ENCODE measurements at regions not wholly inside any gene's neighbourhood (a gene's known extent, or its start where the extent isn't known, plus 50 kb on each side); places are given as distances from the start of the nearest gene placed in this dataset.

GRCh38 chr4:175308236-175308635 is 390.1 kb downstream of the ADAM29 start:
- no peaks in the 10 kb centered on the region for H3K27me3 ChIP-seq (ENCODE audit: insufficient read depth, low read length, poor library complexity, severe bottlenecking)
- H3F3A ChIP-seq (ENCODE audit: low read depth): no peaks in the 10 kb centered on the region
- no peaks in the 10 kb centered on the region for H3K9me3 ChIP-seq (ENCODE audit: insufficient read depth, low read depth, low read length)
- H3K9me2 ChIP-seq (replicated peaks; ENCODE audit: low read depth, low read length): no peaks in the 10 kb centered on the region
- H3K36me3 ChIP-seq (ENCODE audit: insufficient read depth, low read length): no peaks in the 10 kb centered on the region
- no peaks in the 10 kb centered on the region for H3K79me2 ChIP-seq (ENCODE audit: insufficient read depth, low read length)
- TF ChIP-seq CTCF (conservative IDR thresholded peaks at IDR 0.05; ENCODE audit: low read length): no peak
- TF ChIP-seq EZH2phosphoT487 (IDR thresholded peaks at IDR 0.05; ENCODE audit: borderline replicate concordance): no peak
- H4K20me1 ChIP-seq (ENCODE audit: insufficient read depth, low read length, poor library complexity, severe bottlenecking): no peaks in the 10 kb centered on the region
- H3K4me2 ChIP-seq (ENCODE audit: low read depth, low read length, poor library complexity, severe bottlenecking): no peak overlapping the region
- no peak overlapping the region for H3K9ac ChIP-seq (ENCODE audit: low read depth, low read length, poor library complexity, severe bottlenecking)
- no peak overlapping the region for H2AFZ ChIP-seq (ENCODE audit: low read length)
- no peak overlapping the region for H3K4me3 ChIP-seq (ENCODE audit: low read length, poor library complexity, severe bottlenecking)
- H3K4me1 ChIP-seq (ENCODE audit: insufficient read depth, low read length, poor library complexity, severe bottlenecking): no peaks in the 10 kb centered on the region

- Histone ChIP-seq H3K79me2 (ENCODE audit: insufficient read depth, low read length) (no peaks in the 10 kb centered on the region), H3K36me3 (ENCODE audit: insufficient read depth, low read length) (no peaks in the 10 kb centered on the region), H3K27me3 (ENCODE audit: insufficient read depth, low read length, poor library complexity, severe bottlenecking) (no peaks in the 10 kb centered on the region), H3K9me3 (ENCODE audit: insufficient read depth, low read depth, low read length) (no peaks in the 10 kb centered on the region), H2AFZ (ENCODE audit: low read length) (no peak overlapping the region), H3K4me1 (ENCODE audit: insufficient read depth, low read length, poor library complexity, severe bottlenecking) (no peaks in the 10 kb centered on the region), H3K4me3 (ENCODE audit: low read length, poor library complexity, severe bottlenecking) (no peak overlapping the region), H3K4me2 (ENCODE audit: low read depth, low read length, poor library complexity, severe bottlenecking) (no peak overlapping the region), H3K9me2 (replicated peaks; ENCODE audit: low read depth, low read length) (no peaks in the 10 kb centered on the region), H4K20me1 (ENCODE audit: insufficient read depth, low read length, poor library complexity, severe bottlenecking) (no peaks in the 10 kb centered on the region), H3K9ac (ENCODE audit: low read depth, low read length, poor library complexity, severe bottlenecking) (no peak overlapping the region), H3F3A (ENCODE audit: low read depth) (no peaks in the 10 kb centered on the region)
- TF ChIP-seq EZH2phosphoT487 (IDR thresholded peaks at IDR 0.05; ENCODE audit: borderline replicate concordance): no peak
- TF ChIP-seq CTCF (conservative IDR thresholded peaks at IDR 0.05; ENCODE audit: low read length): no peak
These were observed 390.9 kb downstream of the ADAM29 start for GRCh38 chr4:175309041-175309440.

- H3K4me2 ChIP-seq (ENCODE audit: low read depth, low read length, poor library complexity, severe bottlenecking): no peak overlapping the region
- H3K79me2 ChIP-seq (ENCODE audit: insufficient read depth, low read length): no peaks in the 10 kb centered on the region
- no peaks in the 10 kb centered on the region for H3K4me1 ChIP-seq (ENCODE audit: insufficient read depth, low read length, poor library complexity, severe bottlenecking)
- H4K20me1 ChIP-seq (ENCODE audit: insufficient read depth, low read length, poor library complexity, severe bottlenecking): no peaks in the 10 kb centered on the region
- no peak overlapping the region for H2AFZ ChIP-seq (ENCODE audit: low read length)
- no peak overlapping the region for H3K9ac ChIP-seq (ENCODE audit: low read depth, low read length, poor library complexity, severe bottlenecking)
- no peaks in the 10 kb centered on the region for H3K9me3 ChIP-seq (ENCODE audit: insufficient read depth, low read depth, low read length)
- no peaks in the 10 kb centered on the region for H3K9me2 ChIP-seq (replicated peaks; ENCODE audit: low read depth, low read length)
- no peak for TF ChIP-seq CTCF (conservative IDR thresholded peaks at IDR 0.05; ENCODE audit: low read length)
- no peak for TF ChIP-seq EZH2phosphoT487 (IDR thresholded peaks at IDR 0.05; ENCODE audit: borderline replicate concordance)
- no peaks in the 10 kb centered on the region for H3F3A ChIP-seq (ENCODE audit: low read depth)
- no peaks in the 10 kb centered on the region for H3K36me3 ChIP-seq (ENCODE audit: insufficient read depth, low read length)
- H3K4me3 ChIP-seq (ENCODE audit: low read length, poor library complexity, severe bottlenecking): no peak overlapping the region
- H3K27me3 ChIP-seq (ENCODE audit: insufficient read depth, low read length, poor library complexity, severe bottlenecking): no peaks in the 10 kb centered on the region
These were observed 407.1 kb downstream of the ADAM29 start for GRCh38 chr4:175325230-175325629.
